Limb (tissue), 2 donors: ENCODE measurements at regions not wholly inside any gene's neighbourhood (a gene's known extent, or its start where the extent isn't known, plus 50 kb on each side); places are given as distances from the start of the nearest gene placed in this dataset.
"Not testable (repeated sequence)": the region's sequence is repeated elsewhere in the genome, so short reads cannot be mapped to it uniquely, and the experiment has no call there.

Experiments
- DNase-seq, 2 donors: peaks; one replicate each; pipeline ENCODE4 v3.0.0-alpha.2; 2016; ENCODE audit errors: extremely low spot score in 2 of 2

- not testable (repeated sequence) for DNase-seq
Measured at GRCh38 chr2:87262184-87262702, 240.6 kb upstream of the PLGLB1 start.

- DNase-seq = not testable (repeated sequence)
Measured at GRCh38 chr2:87263868-87264518, 242.3 kb upstream of the PLGLB1 start.

GRCh38 chr2:87275192-87275591 lies 253.5 kb upstream of the PLGLB1 start:
- not testable (repeated sequence) for DNase-seq

- DNase-seq = not testable (repeated sequence)
Measured at GRCh38 chr2:87275974-87276629, 254.5 kb upstream of the PLGLB1 start.

- not testable (repeated sequence) for DNase-seq
Measured at GRCh38 chr2:87276673-87277072, 255.0 kb upstream of the PLGLB1 start.

GRCh38 chr2:87277734-87278133 lies 256.1 kb upstream of the PLGLB1 start:
- not testable (repeated sequence) for DNase-seq

- DNase-seq = not testable (repeated sequence)
Measured at GRCh38 chr2:87280596-87281355, 259.1 kb upstream of the PLGLB1 start.

GRCh38 chr2:87283735-87284470 lies 262.3 kb upstream of the PLGLB1 start:
- DNase-seq = not testable (repeated sequence)

GRCh38 chr2:87284471-87284772 lies 262.8 kb upstream of the PLGLB1 start:
- DNase-seq = not testable (repeated sequence)

- not testable (repeated sequence) for DNase-seq
Measured at GRCh38 chr2:87285139-87285538, 263.5 kb upstream of the PLGLB1 start.

- DNase-seq = not testable (repeated sequence)
Measured at GRCh38 chr2:87290566-87291307, 269.1 kb upstream of the PLGLB1 start.

- not testable (repeated sequence) for DNase-seq
Measured at GRCh38 chr2:87291400-87292200, 270.0 kb upstream of the PLGLB1 start.

GRCh38 chr2:87293931-87294594 lies 272.4 kb upstream of the PLGLB1 start:
- not testable (repeated sequence) for DNase-seq

GRCh38 chr2:87295135-87295534 lies 273.5 kb upstream of the PLGLB1 start:
- not testable (repeated sequence) for DNase-seq

GRCh38 chr2:87301349-87301748 lies 279.7 kb upstream of the PLGLB1 start:
- not testable (repeated sequence) for DNase-seq

GRCh38 chr2:87301871-87302270 lies 280.2 kb upstream of the PLGLB1 start:
- not testable (repeated sequence) for DNase-seq

GRCh38 chr2:87308621-87309020 lies 287.0 kb upstream of the PLGLB1 start:
- not testable (repeated sequence) for DNase-seq

GRCh38 chr2:87309785-87310184 lies 288.1 kb upstream of the PLGLB1 start:
- not testable (repeated sequence) for DNase-seq

- DNase-seq = not testable (repeated sequence)
Measured at GRCh38 chr2:87311896-87312441, 290.3 kb upstream of the PLGLB1 start.
